B cell (primary cell): ENCODE measurements at regions not wholly inside any gene's neighbourhood (a gene's known extent, or its start where the extent isn't known, plus 50 kb on each side); places are given as distances from the start of the nearest gene placed in this dataset.

Source experiments
- EZH2 ChIP-seq: IDR thresholded peaks from 2 replicates; pipeline ENCODE4 v1.6.1; 2012; ENCODE audit warnings: borderline replicate concordance, low read depth, mild to moderate bottlenecking, moderate library complexity, low read length; ENCODE audit not compliant: insufficient read depth, poor library complexity, severe bottlenecking
- TF ChIP-seq, protein P1 (sequence below): fragments of 200-600 bp; IDR thresholded peaks from one replicate; pipeline ENCODE4 v1.8.0; 2022; ENCODE audit warnings: antibody characterized with exemption, mild to moderate bottlenecking

DNA sequence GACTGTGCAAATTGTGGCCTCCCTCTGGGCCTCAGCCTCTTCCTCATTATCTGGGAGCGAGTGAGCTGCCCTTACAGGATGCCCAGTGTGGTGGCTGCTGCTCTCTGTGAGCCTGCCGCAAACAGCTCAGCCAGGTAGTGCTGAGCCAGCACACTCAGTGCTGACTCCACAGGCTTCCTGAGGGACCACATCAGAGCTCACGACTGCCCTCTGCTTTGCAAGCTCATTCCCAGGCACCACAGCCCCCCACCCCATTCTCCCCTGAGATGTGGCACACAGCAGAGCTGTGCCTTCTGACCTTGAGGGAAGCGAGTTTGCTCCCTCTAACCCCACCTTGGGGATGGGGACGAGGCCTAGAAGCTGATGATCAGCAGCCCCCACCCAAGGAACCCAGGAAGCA is 230.5 kb upstream of the PPP2R2D start:
- TF ChIP-seq, protein P1, sequence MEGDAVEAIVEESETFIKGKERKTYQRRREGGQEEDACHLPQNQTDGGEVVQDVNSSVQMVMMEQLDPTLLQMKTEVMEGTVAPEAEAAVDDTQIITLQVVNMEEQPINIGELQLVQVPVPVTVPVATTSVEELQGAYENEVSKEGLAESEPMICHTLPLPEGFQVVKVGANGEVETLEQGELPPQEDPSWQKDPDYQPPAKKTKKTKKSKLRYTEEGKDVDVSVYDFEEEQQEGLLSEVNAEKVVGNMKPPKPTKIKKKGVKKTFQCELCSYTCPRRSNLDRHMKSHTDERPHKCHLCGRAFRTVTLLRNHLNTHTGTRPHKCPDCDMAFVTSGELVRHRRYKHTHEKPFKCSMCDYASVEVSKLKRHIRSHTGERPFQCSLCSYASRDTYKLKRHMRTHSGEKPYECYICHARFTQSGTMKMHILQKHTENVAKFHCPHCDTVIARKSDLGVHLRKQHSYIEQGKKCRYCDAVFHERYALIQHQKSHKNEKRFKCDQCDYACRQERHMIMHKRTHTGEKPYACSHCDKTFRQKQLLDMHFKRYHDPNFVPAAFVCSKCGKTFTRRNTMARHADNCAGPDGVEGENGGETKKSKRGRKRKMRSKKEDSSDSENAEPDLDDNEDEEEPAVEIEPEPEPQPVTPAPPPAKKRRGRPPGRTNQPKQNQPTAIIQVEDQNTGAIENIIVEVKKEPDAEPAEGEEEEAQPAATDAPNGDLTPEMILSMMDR = no peak
- TF ChIP-seq EZH2 = no peak
